GOT3 (cell line): ENCODE measurements at regions not wholly inside any gene's neighbourhood (a gene's known extent, or its start where the extent isn't known, plus 50 kb on each side); places are given as distances from the start of the nearest gene placed in this dataset.
"Not testable (repeated sequence)": the region's sequence is repeated elsewhere in the genome, so short reads cannot be mapped to it uniquely, and the experiment has no call there.

ENCODE experiments used
- DNase-seq: peaks from one replicate; lab custom pipeline; 2025; ENCODE audit warnings: mixed read lengths; lab: John Stamatoyannopoulos, UW

DNA sequence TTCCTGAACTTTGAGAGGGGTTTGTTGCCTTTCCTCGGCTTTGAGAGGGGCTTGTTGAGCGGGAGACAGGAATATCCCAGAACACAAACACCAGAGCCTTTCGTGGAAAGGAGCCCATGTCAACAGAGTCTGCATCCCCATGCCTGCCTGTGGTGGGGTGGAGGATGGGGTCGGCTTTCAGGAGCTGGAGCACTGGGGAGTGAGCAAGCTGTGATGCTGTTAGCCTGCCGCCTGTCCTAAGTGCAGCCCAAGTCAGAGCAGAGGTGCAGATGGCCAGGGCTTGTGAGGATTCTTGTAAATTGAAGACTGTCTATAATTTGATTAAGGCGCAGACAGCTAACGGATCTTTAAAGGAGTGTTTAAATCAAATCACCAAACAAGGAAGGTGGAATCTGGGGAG is 103.3 kb upstream of the ANK2 start:
- DNase-seq, result no peak

DNA sequence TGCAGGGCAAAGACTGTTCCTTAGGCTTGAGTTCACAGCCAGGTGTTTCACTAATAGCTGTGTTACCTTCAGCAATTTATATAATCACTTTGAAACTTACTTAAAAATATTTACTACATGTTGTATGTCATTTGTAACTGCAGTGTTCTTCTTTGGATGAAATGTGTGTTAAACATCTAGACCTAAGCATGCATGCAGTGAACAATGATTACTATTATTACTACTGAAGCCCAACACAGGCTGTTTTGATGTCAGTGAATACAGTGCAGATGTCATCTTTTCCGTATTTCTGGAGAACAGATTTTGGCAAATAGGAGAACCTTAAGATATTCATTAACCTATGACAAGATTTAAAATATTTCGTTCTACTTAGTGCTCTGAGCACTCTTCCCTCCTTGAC is 101.8 kb upstream of the ANK2 start:
- no peak for DNase-seq

DNA sequence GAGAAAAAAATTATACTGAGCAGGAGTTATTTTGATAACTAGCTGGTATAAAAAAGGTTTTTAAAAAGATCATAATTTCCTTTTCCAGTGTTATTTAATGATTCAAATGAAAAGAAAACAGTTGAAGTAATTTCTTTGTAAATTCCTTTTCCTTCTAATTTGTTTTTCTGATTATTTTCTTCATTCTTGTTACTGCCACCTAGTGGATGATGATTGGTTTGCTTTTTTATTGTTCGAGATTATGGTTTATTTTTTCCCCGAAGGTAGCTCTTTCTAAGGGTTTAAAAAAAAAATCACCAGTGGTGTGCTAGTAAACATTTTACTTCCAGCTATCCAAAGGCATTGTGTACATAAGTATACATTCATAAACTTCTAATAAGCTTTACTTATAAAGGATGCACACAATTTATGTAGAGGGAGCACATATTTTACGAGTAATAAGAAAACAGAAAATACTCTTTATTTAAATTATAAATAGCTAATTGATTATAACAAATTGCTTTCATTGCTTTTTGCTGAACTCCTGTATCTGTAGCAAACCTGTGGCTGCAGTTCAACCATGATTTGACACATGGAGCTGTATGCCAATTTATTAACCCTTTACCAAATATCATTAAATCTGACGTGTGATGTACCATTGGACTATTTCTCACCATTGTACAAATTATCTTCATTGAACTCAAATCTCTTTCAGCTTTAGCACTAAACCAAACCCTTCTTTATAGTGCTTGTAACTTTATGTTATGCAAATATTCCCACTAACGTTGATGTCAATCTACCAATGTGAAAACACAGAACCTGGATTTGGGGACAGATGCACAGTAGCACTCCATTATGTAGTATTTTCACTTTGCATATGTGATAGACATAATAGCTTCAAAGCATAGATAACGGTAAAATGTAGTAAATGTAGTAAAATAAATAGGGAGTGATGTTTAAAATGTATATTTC is 97.8 kb upstream of the ANK2 start:
- no peak for DNase-seq

DNA sequence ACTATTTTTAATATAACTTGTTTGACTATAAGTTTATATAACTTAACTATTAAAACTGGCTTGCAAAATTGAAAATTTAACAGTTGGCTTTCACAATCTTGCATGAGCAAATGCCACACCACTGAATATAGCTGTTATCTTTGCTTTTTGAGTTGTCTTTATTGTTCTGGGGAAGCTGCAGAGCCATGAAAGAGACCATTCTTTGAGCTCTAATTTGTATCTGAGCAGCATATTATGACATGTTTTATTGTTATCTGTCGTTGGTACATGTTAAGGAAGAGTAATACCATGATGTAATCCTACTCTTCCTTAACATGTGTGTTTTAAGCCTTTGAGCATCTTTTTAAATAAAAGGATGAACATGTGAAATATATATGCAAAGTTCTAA is 97.1 kb upstream of the ANK2 start:
- no peak for DNase-seq

DNA sequence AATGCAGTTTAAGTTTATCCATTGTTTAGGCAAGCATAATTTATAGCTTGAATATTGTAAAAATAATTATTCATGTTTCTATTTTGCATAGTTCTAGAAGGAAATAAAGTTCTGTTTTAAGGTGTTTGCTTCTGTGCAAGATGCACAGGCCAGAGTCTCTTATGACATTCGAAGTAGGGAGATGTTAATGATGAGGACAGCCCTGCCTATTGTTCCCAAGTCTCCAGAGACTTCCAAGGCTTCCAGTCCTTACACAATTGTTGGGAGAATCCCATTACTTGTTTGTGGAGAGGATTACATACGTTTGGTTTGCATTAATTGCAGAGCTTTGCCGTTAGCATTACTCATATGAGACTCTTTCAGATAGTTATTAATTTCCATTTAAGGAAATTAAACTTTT is 96.2 kb upstream of the ANK2 start:
- DNase-seq, result no peak

DNA sequence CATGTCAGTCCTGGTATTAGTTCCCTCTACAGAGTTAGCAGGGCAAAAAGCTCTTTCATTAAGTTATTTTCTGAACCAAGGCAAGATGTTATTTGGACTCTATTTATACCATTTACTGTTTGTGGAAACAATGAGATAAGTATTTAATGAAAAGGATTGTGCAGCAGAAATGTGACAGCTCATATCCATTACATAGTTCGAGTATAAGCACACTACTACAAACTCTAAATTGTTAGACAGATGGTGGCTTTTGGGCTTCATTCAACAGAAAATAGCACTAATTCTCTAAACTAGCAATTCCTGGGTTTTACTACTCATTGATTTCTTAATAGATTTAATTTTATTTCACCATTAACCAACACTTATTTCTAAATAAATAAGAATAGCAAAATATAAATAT is 95.2 kb upstream of the ANK2 start:
- no peak for DNase-seq

DNA sequence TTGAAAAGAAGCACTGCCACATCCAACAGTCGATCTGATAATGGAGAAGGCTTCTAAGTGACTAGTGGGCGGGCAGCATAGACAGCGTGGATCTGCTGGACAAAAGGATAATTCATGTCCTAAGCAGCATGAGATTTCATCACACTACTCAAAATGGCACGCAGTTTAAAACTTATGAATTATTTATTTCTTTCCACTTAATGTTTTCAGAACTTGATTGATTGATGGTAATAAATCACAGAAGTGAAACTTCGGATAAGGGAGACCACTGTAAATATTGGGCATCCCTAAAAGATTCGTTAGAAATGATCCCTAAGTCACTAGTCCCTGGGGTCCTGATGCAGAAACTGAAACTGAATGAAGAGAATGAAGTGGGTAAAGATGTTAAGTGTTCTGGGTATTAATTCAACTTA is 93.0 kb upstream of the ANK2 start:
- no peak for DNase-seq

DNA sequence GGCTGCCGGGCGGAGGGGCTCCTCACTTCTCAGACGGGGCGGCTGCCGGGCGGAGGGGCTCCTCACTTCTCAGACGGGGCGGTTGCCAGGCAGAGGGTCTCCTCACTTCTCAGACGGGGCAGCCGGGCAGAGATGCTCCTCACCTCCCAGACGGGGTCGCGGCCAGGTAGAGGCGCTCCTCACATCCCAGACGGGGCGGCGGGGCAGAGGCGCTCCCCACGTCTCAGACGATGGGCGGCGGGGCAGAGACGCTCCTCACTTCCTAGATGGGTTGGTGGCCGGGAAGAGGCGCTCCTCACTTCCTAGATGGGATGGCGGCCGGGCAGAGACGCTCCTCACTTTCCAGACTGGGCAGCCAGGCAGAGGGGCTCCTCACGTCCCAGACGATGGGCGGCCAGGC is 91.7 kb upstream of the ANK2 start:
- not testable (repeated sequence) for DNase-seq

DNA sequence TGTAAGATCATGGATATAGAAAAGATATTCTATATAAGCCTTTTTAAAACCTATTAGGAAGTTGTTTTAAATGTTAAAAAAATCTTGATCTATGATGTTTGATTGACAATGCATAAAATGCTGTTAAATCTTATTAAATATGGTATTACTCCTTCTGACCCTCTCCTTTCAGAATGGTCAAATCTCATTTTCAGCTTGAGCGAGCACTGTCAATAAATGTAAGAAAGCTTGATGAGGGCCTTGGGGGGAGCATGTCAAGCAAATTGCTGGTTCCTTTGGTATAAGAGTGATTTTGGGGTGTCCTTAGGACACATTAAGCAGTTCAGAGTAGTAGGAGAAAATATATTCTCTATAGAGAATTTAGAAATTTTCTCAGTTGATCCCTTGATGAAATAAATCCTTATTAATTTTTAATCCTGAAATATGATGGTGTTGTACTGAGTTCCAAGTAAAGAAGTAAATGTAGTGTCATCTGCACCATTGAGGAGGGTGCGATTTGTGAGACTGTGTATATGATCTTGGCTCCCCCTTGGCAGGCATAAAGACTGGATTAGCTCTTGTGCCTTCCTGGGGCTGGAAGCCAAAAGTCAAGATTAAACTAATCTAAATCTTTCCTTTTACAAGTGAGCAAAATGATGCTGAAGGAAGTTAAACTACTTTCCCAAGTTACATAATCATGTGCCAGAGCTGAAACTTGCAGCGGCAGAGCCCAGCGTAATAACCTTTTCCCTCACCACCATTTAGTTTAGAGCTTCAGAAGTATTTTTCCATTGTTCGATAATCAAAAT is 82.6 kb upstream of the ANK2 start:
- no peak for DNase-seq

DNA sequence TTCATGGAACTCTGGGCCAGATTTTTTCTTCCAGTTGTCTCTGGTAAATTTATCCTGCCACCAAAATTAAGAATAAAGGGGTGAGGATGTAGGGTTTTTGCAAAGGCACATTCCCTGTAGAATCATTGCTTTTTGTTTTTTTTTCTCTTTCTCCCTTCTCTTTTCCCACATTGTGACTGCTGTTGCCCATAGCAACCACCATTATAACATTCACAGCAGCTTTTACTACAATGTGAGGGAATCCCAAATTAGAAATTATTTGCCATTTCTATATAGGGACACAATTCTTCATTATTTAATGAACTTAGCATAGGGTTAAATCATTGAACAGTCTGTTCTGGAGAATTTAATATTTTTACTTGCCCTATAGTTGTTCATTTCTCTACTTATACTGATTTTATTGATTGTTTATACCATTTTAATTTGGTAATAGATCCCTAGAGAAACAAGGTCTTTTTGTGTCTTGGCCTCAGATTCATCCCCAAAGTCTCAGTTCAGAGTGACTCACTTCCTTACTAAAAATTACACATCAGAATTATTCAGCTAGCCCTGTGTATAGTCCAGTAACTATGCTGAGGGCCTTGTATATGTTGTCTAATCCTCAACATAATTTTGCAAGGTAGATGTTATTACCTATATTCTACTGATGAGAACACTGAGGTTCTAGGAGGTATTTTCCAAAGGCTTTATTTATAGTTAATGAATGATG is 80.8 kb upstream of the ANK2 start:
- no peak for DNase-seq

DNA sequence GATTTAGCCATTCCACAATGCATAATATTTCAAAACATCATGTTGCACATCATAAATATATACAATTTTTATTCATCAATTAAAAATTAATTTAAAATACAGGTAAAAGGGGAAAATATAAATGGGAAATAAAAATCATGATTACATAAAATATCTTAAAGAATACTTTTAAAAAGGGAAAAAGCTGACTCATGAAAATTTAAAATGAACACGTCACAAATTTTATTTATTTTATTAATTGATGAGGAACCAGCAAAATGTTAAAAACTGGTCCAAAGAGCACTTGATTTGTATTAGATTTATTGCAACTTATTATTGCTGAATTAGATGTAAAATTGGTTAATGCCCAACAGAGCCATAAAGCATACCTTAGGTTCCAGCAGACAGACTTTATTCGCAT is 78.5 kb upstream of the ANK2 start:
- no peak for DNase-seq

DNA sequence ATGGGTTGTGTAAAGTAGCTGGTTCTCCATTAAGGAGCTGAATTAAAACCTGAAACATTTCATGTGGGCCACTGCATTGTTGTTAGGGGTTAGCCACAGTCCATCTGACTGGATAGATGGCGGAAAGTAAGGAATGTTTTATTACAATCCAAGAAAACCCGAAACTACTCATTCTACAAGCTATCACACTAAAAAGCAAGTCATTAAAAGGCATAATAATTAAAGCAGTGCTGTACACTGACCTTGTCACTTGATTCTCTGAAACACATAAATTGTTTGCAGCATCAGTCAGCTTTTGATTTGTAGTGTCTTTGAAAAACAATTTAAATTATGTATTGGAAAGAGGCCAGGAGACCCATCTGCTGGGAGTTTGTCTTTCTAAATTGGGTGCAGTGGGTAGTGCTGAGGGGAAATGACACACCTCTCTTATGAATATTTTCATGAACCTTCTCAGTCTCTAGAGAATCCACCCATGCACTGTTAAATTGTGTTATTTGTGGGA is 75.7 kb upstream of the ANK2 start:
- DNase-seq, result no peak

DNA sequence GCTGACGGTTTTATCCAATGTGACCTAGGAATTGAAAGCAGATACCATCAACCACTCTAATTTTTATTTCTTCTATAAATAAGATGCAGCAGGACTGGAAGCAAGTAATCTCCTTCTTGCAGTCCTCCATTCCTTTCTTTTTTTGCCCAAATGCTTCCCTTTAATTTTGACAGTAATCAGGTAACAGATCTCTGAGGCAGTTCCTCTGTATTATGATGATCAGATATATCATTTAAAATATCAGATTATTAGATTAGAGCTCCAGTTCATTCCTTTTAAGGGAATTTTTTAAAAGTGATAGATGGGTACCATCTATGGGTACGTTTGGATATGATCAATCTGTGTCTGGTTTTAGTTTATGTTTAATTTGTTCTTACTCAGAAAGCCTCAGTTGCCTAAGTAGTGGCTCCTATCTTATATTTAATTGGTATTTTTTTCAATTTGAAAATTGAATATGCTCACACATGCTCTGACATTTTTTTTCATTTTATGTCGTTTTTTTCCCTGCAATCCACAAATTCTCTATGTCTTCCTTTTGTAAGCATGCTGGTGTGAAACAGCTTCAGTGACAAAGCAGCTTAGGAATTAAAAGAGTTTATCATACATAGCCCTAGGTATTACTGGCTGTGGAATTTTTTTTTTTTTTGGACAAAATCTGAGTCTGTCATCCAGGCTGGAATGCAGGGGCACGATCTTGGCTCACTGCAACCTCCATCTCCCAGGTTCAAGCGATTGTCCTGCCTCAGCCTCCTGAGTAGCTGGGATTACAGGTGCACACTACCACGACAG is 73.7 kb upstream of the ANK2 start:
- DNase-seq, result no peak

DNA sequence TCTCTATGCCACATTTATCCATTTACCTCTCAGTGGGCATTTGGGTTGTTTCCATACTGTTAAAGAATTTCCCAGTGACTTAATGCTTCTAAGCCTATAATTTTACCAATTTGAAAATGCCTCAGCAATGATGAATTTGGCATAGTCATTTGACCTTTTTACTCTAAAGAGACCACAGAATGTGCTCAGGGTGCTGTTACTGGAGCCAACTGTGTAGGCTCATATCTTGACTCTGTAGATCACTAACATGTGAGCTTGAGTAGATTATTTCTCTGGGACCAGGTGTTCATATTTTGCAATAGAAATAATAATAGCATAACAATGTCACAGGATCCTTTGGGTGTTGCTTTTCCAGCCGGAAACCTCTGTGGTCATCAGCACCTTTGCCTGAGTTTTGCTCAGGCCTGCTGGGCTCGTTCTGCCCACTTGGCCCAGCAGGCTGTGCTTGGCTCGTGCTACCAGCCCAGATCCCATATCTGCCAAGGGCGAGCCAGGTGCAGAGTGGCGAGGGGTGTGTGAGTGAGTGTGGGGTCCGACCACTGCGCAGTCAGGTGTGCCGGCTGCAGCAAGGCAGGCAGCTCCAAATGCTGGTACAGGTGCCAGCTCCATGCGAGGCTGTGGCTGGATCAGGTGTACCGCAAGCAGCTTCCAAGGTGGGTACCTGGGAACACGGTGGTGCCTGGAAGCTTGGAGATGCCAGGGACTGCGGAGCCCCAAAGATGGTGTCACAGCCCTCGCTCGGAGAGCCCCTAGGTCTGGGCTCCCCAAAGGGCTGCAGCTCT is 70.6 kb upstream of the ANK2 start:
- DNase-seq, result no peak

DNA sequence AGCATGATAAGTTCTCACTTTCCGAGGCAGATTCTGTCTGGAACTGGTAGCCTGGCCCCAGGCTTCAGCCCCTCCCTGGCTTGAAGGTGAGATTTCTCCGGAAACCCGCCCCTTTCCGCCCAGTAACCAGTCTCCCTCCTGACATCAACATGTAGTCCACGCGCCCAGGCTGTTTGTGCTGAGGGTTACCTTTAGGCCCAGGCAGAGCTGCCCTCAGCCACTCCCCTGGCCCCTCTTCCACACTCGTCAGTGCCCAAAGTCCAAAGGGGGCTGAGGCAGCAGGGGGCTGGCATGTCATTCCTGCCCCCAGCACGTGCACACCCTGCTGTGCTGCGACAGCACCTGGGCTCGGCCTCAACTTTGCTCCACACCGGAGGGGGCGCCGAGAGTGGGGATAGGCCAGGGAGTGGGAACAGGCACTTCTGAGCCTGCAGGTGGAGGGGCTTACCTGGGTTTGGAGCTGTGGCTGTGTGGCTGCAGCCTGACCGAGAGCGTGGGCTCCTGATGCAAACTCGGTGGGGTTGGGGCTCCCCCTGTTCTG is 69.5 kb upstream of the ANK2 start:
- no peak for DNase-seq

DNA sequence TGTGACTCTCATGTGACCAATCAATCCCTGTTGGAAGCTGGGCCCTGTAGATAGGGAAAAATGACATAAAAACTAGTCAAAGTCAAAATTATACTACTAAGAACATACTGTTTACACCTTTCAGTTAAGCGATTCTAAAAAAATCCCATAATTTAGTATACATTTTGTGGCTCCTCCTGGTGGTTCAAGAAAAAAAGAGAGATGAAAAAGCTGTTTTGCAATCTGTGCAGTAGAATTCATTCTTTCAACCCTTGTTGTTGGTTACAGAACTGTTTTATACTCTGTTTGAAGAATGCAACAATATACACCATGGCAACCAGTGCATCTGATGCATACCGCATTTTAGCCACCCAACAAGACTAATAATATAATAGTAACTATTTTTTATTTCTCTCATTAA is 66.8 kb upstream of the ANK2 start:
- no peak for DNase-seq

DNA sequence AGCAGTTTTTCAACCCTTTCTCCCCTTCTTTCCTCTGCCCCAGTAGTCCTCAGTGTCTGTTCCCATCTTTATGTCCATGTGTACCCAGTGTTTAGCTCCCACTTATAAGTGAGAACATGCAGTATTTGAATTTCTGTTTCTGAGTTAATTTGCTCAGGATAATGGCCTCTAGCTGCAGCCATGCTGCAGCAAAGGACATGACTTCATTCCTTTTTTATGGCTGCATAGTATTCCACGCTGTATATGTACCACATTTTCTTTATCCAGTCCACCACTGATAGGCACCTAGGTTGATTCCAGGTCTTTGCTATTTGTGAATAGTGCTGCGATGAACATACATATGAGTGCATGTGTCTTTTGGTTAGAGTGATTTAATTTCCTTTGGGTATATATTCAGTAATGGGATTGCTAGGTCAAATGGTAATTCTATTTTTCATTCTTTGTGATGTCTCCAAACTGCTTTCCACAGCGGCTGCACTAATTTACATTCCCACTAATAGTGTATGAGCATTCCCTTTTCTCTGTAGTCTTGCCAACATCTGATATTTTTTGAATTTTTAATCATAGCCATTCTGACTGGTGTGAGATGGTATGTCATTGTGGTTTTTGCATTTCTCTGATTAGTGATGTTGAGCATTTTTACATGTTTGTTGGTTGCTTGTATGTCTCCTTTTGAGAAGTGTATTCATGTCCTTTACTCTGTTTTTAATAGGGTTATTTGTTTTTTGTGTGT is 54.6 kb upstream of the ANK2 start:
- DNase-seq, result no peak
